HG03378 (cell line): ENCODE measurements at regions not wholly inside any gene's neighbourhood (a gene's known extent, or its start where the extent isn't known, plus 50 kb on each side); places are given as distances from the start of the nearest gene placed in this dataset.
"Not testable (repeated sequence)": the region's sequence is repeated elsewhere in the genome, so short reads cannot be mapped to it uniquely, and the experiment has no call there.

Source experiments
- ATAC-seq: cut with Tn5 transposase; IDR thresholded peaks from one replicate; pipeline ENCODE4 v1.9.1; 2021; ENCODE audit warnings: mild to moderate bottlenecking, moderate library complexity; ENCODE audit not compliant: unreplicated experiment

DNA sequence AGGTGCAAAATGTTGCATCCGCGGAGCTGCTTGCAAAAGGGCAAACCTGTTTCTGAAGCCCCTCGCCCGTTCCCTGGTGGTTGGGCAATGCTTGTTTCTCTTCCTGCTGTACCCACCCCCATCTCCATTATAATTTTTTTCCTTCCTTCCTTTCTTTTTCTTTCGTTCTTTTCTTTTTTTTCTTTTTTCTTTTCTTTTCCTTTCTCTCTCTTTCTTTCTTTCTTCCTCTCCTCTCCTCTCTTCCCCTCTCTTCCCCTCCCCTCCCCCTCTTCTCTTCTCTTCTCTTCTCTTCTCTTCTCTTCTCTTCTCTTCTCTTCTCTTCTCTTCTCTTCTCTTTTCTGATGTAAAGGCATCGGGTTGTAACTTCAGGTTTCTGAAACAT lies 278.2 kb downstream of the GATA3 start:
- ATAC-seq: no peak

DNA sequence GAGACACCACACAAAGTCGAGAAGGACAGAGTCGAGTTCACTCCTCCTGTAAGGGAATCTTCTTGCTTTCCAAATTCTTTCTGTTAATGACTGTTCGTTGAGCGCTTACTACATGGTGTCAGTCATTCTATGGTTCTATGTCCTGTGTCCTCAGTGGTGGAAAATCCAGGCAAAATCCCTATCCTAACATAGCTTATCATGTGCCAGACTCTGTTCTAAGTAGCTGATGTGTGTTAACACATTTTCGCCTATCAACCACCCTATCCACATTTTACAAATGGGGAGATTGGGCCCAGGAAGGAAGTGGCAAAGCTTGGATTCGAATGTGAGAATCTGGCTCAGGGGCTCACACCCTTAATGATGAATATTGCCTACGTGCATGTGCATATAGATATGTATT lies 280.1 kb downstream of the GATA3 start:
- no peak for ATAC-seq

DNA sequence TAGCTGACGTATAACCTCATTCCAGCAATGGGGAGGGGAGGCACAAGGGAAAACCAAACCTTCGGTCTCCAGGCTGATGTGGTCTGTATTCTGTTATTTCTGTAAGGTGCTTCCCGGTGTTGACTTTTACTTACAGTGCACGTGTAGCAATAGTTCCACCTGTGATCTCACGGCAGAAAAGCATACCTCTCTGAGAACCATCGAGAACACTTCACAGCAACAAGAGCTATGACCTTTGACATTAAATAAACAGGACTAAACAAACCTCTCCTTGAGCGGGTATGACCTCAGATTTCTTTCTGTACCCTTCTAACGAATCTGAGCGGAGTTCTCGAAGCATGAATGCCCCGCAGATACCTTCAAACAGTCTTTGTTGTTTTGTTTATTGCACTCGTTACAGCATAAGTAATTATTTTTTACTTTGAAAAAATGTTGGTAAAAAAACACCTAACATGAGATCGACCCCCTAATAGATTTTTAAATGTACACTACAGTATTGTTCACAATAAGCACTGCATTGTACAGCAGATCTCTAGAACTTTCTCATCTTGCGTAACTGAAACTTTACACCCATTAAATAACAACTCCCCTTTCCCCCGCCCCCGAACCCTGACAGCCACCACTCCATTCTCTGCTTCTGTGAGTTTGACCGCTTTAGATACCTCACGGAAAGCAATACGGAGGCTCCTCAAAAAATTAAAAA lies 282.3 kb downstream of the GATA3 start:
- no peak for ATAC-seq

DNA sequence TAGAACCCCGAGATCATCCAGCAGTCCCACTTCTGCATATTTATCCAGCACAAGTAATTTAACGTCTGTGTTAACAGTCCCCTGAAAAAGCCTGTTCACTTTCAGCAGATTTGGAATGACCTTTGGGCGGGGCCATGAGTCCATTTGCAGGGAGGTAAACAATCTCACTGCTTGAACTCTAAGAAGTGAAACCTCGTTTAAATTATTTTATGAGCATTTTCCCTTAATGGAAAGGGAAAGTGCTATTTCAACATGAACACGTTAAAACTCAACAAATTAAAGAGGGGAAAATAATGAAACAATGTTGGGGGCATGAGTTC lies 282.8 kb downstream of the GATA3 start:
- no peak for ATAC-seq

DNA sequence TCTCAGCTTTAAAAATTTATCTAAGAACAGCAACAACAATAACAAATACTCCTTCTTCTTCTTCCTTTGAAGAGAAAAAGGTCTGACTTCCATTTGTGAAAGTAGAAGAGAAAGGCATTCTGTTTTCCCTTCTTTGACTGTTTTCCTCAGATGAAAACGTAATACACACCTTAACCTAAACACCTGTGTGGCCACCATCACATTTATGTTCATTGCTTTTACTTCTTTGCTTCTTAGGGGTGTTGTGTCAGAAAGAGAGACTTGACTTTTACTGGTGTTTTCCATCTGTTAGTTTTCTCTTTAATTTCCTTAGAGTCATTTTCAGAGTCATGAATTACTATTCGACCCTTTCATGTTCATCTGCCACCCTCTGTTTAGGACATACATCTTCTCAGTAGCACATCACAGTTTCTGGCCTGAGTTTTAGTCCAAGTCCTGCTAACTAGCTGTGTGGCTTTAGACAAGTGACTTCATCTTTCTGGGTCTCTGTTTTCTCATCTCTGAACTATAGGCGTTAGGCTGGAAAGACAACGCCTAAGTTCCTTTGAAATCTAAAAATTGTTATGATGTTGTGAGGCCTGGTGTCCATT lies 283.8 kb downstream of the GATA3 start:
- no peak for ATAC-seq

DNA sequence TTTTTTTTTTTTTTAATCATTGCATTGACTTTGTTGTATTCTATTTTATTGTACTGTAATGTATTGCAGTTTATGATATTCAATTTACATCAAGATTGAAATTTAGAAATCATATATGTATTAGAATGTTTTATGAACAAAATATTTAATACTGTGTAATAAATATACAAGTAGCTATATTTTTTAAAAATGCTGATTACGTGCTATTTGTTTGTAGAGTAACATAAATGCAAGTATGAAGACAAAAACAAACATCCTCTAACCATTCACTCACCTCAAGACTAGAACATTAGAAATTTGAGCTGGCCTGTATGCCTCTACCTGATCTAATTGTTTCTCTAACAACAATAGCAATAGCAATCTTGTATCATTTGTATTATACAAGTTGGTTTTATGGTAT lies 290.3 kb downstream of the GATA3 start:
- ATAC-seq: no peak

DNA sequence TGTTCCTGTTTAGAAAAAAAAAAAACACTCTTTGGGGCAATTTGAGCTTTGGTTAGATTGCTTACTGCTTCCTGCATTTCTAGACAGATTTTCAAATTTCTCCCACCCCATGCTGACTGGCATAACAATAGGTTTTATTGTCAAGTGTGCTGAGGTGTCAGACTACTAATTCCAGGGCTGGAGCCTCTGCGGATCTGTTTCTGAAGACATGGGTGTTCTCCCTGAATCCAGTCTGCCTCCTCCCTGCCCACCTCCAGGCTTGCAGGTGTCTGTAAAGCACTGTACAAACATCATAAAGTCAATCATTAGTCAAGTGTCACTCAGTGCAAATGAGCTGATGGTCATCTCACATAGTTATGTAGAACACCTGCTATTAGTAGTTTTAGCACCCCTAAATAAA lies 292.4 kb downstream of the GATA3 start:
- no peak for ATAC-seq

DNA sequence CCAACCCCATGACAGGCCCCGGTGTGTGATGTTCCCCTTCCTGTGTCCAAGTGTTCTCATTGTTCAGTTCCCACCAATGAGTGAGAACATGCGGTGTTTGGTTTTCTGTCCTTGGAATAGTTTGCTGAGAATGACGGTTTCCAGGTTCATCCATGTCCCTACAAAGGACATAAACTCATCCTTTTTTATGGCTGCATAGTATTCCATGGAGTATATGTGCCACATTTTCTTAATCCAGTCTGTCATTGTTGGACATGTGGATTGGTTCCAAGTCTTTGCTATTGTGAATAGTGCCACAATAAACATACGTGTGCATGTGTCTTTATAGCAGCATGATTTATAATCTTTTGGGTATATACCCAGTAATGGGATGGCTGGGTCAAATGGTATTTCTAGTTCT lies 293.1 kb downstream of the GATA3 start:
- ATAC-seq: not testable (repeated sequence)

DNA sequence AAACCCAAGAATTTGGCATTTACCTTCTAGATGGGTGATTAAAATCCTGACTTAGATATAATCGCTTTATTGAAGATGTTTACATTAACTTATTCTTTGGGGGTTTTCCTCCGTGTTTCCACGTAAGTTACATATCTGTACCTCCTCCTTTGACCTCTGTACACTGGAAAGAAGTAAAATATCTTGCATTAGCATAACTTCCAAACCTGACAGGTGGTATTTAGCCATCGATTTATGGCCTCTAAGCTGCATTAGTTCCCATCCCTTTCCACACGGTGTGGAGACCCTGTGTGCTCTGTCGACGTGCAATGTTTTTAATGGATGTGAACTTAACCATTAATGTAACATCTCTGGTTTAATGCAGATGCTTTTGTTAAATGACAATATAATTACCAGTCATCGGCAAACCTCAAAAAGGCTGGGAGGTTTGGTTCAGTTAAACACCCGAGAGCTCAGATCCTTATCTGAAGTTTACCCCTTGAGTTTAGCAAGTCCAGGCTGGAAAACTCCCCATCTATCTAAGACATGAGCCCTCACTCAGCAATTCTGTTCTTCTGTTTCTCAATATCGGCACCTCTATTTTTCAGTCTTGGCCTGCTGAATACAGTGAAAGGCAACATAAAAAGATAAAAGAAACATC lies 295.2 kb downstream of the GATA3 start:
- no peak for ATAC-seq

DNA sequence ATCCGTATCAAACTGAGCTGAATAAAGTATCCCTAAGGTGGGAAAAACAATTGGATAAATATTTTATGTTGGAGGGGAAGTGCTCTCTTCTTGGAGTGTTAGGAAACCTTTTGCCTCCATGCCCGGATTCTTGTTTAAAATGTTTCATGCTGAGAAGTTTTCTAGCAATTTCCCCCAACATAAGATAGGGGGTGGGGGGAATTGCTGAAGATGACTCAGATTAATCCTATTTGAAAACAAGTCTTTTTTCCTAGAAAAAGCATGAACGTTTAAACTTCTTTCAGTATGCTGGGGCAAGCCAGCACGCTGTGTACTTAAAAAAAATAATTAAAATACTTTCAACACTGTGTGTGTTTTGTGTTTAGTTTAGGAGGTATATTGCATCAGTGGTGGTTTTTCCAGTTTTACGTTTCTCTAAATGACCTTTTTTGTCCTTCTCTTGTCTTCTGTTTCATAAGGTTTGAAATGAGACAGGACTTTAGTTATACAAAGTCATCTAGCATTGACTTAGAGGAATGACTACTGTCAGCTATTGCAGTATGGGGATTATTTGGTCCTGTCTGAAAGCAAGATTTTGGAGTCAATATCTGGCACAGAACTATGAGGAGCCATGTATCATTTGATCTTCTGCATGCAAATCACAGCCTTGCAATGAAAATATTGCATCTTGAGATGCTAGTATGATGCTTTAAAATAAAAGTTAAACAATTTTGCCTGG lies 295.9 kb downstream of the GATA3 start:
- no peak for ATAC-seq

DNA sequence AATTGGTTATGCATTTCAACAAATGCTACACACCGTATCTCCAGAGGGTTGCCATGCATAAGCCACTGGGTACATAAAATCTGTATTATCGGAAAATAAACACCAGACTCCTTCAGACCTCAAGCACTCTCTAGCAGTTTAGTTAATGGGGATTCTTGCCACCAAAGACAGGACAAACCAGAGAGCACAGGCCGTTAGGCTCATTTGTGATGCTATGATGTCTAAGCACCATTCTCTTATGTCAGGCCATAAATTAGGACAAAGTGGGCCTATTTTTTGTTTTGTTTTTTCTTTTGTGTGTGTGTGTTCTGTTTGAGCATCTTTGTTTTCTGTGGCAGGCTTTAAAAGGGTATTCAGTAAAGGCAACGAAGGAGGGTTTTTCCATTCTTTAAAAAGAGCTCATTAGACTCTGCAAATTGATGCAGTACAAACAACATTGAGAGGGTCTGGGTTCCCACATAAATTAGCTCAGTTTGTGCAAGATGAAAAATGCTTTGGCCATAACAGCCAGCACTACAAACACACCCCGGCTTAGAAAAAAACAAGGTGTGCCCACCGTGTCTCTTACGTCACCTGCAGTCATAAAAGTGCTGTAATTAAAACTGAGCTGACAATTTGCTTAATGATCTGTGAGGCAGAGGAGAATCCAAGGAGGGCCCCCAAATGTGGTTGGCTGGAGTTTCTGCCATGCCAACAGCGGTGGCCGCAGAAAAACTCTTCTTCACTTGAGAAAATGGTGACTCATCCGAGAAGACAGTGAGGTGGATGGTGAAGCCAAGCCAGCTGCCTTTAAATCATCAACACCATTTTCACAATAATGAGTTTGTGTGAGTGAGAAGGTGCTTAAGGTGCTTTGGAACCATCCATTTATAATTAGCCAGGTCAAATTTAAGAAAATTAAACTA lies 297.9 kb downstream of the GATA3 start:
- no peak for ATAC-seq

DNA sequence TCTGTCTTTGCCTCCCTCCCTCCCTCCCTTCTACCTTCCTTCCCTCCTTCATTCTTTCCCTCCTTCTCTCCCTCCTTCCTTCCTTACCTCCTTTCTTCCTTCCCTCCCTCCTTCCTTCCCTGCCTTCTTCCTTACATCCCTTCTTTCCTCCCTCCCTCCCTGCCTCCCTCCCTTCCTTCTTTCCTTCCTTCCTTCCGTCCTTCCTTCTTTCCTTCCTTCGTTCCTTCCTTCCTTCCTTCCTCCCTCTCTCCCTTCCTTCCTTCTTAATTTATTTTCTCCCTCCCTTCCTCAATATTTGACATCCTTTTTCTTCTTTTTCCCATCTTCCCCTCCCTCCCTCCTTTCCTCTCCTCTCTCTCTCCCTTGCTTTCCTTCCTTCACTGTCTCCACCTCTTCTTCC lies 301.8 kb downstream of the GATA3 start:
- ATAC-seq: no peak

DNA sequence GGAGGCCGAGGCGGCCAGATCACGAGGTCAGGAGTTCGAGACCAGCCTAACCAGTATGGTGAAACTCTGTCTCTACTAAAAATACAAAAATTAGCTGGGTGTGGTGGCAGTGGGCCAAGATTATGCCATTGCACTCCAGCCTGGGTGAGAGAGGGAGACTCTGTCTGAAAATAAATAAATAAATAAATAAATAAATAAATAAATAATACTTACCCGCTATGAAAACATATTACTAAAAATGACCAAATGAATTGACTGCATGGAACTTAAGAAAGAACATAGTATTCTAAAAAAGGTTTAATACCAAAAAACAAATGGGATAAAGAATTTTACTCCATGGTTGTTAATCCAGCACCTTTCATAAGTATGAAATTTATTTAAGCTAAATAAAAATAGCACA lies 305.0 kb downstream of the GATA3 start:
- ATAC-seq: no peak

DNA sequence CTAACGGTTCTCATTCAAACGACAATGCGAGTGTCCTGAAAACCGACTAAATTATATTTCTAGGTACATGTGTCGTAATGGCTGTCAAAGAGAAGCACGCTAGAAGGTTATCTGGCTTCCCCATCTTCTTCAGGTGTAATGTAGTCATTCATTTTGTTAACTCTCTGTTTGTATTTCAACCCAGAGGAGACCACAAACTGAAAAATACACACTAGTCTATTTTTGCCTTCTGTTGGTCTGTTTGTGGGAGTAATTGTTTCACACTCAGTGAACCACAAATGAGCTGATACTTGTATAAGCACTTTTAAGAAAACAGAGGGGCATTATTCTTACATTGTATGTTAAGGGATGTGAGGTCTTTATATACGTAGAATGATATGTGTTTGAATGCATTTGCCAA lies 305.9 kb downstream of the GATA3 start:
- ATAC-seq: no peak

DNA sequence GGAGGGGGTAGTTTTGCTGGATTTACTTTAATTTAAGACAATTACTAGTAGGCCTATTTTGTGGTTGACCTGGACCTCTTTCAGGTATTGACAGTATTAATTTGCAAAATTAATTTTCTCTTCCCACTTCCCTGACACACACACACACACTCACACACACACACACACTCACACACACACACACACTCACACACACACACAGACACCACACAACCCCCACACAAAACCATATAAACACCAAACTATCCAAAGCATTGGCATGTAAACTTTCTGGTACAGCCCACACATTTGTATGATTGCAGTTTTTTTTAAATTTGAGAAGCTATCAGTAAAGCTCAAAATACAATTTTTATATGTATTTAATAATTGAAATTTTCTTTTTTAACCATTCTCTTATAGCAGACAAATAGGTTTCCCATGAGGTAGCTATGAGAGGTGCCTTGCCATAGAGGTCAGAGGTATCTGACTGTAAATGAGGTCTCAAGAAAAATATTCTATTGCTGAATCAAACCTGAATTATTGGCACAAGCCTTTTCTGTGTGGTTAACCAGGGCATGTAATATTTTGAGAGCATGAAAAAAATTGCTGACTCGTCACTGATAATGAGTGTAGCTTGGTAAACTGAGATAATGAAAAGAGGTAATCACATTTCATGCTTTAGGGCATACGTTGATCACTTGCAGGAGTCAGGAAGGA lies 306.5 kb downstream of the GATA3 start:
- no peak for ATAC-seq

DNA sequence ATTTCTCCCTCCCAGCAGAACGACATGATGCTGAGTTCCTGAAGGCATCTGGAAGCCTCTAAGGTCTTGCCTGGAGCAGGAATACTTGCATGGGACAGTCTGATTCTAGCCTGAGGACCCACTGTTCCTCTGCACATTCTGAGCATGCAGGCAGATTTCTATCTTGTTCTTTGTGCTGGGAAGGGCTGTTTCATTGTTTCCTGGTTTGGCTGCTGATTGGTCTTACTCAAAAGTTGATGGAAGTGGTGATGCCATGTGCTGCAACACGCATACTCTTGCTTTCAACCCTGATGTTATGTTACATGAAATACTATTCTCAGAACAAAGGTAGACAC lies 307.0 kb downstream of the GATA3 start:
- ATAC-seq: no peak

DNA sequence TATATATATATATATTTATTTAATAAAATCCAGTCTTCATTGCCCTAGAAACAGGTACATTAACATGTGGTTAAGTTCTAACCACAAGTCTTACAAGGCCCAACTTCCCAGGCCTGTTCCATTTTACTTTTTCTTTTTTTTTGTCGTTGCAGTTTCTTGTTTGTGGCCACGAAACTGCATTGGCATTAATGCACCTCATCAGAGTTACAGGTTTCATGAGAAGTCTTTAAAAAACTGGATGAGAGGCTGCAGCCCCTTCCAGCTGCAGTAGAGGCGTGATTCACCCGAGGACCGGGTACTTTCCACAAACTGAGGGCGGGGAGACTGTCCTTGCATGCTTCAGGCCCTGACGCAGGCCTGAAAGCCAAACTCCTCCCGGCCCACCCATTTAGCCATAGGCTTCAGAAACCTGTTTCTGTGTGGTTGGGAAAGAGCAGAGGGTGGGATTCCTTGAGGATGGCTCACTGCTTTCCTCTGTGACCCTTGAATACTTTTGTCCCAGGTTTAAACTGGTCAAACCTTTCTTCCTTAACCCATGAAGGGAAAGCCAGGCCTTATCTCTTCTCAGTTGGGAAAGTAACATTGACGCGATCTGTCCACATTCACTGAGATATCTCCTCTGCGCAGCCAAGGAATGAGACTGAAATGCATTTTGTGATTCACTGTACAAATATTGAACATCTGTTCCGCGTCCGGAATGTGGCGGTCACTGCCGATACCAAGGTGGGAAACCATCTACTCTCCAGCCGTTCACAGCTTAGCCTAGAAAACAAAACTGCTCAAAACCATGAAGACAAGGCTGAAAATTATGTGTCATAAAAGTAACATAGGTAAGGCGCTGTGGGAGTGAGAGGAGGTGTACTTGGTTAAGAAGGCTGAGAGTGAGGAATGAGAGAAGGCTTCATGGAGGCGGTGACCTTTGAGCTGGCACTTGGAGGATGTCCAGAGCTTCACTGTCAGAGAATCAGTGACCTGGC lies 311.7 kb downstream of the GATA3 start:
- ATAC-seq: no peak

DNA sequence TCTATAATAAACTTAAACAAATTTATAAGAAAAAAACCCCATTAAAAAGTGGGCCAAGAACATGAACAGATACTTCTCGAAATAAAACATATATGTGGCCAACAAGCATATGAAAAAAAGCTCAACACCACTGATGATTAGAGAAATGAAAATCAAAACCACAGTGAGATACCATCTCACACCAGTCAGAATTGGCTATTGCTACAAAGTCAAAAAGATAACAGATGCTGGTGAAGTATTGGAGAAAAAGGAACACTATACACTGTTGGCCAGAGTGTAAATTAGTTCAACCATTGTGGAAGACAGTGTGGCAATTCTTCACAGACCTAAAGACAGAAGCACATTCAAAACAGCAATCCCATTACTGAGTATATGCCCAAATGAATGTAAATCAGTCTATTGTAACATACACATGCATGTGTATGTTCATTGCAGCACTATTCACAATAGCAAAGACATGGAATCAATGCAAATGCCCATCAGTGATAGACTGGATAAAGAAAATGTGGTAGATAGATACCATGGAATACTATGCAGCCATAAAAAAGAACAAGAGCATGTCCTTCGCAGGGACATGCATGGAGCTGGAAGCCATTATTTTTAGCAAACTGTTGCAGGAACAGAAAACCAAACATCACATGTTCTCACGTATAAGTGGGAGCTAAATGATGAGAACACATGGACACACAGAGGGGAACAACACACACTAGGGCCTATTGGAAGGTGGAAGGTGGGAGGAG lies 313.4 kb downstream of the GATA3 start:
- not testable (repeated sequence) for ATAC-seq

DNA sequence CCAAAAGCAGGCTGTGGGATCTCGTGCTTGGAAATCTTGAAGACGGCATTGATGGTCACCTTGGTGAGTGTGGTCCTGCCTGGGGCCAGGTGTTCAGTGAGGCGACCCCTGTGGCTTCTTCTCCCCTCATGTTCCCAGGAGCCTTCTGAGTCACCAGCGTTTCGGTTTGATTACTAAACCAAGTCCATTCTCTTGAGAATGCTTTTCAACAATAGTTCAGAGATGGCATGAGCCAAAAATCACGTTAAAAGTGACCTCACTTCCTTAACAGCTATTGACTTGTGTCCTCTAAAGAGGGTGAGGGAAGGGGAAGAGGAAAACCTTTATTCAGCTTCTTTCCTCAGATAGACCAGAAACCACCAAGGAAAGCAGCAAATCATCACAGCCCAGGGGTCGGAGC lies 315.2 kb downstream of the GATA3 start:
- ATAC-seq: peak; percentile 82
